GM23248 (cell line): ENCODE measurements at regions not wholly inside any gene's neighbourhood (a gene's known extent, or its start where the extent isn't known, plus 50 kb on each side); places are given as distances from the start of the nearest gene placed in this dataset.

Experiments used
- EZH2 ChIP-seq: fragments of 200-600 bp; sonication (generic); IDR thresholded peaks from 2 replicates; pipeline ENCODE4 v1.6.1; 2018; ENCODE audit warnings: antibody characterized with exemption, mild to moderate bottlenecking; ENCODE audit not compliant: insufficient read depth, poor library complexity, severe bottlenecking
- EZH2phosphoT487 ChIP-seq: fragments of 200-600 bp; sonication (generic); IDR thresholded peaks from 2 replicates; pipeline ENCODE4 v1.6.1; 2018; ENCODE audit warnings: antibody characterized with exemption, moderate library complexity, mild to moderate bottlenecking, low read depth; ENCODE audit not compliant: insufficient read depth

- no peak for TF ChIP-seq EZH2
- TF ChIP-seq EZH2phosphoT487, result no peak
These were observed 70.6 kb upstream of the SLC25A36 start for GRCh38 chr3:140871022-140871421.
